ENCODE measurements at regions not wholly inside any gene's neighbourhood (a gene's known extent, or its start where the extent isn't known, plus 50 kb on each side); places are given as distances from the start of the nearest gene placed in this dataset.
"Not testable (repeated sequence)": the region's sequence is repeated elsewhere in the genome, so short reads cannot be mapped to it uniquely, and the experiment has no call there.

DNA sequence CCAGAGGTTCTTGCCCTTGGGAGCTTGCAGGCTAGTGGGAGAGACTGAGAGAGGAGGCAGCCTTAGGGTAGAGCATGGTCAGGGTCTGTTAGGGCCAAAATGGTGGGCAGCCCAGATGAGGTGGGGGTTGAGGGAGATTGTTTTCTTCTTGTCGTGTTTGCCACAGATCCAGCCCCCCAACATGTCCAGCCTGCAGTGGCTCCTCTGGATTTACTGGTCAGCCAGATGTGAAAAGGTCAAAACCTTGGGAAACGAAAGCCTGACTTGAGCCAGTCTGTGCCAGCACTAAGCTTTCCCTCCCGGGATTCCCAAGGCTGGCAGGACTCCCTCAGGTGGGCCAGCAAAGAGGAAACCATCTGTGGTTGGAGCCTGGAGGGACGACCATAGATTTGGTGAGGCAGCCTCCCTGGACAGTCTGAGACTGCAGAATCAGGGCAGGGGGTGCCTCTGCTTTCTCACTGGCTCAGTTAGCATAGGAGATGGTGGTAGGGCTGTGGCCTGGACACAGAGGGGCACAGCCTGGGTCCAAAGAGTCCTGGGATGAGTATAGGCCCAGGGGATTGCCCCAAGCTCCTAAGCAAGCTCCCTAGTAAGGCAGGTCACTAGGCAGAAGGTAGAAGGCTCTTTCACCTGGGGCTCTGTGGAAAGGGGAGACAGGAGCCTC is 51.2 kb upstream of the PRR23C start:
- no peak for DNase-seq (ENCODE audit: low read depth)

DNA sequence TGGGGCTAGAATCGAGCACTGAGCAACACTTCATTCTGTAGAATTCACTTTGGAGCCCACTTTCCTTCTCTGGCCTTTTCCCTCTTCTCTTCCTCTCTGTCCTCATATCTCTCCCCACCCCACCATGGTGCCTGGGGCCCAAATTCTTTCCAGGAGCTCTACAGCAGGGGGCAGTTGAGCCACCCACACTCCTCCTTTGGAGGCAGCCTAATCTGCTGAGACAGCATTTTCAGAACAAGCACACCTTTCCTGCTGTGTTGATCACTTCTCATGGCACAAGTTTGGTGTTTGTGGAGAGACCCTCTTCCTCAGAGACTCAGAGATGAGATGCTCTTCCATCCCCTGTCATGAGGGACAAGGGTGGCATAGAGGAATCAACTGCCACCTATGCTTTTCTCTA is 52.0 kb upstream of the PRR23C start:
- no peak for DNase-seq (ENCODE audit: low read depth)

DNA sequence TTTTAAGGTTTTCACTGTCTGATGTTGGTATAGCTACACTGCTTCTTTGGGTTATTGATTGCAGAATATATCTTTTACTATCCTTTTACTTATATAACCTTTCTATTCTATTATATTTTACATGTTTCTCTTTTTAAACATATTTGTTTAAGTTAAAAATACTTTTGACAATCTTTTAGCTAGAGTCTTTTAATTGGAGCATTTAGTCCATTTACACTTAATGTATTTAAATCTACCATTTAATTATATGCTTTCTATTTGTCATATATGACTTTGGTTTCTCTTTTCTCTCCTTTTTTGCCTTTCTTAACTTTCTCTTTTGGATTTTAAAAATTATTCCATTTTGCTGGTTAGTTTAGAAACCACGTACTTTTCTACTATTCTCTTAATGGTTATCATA is 53.7 kb upstream of the PRR23C start:
- no peak for DNase-seq (ENCODE audit: low read depth)

DNA sequence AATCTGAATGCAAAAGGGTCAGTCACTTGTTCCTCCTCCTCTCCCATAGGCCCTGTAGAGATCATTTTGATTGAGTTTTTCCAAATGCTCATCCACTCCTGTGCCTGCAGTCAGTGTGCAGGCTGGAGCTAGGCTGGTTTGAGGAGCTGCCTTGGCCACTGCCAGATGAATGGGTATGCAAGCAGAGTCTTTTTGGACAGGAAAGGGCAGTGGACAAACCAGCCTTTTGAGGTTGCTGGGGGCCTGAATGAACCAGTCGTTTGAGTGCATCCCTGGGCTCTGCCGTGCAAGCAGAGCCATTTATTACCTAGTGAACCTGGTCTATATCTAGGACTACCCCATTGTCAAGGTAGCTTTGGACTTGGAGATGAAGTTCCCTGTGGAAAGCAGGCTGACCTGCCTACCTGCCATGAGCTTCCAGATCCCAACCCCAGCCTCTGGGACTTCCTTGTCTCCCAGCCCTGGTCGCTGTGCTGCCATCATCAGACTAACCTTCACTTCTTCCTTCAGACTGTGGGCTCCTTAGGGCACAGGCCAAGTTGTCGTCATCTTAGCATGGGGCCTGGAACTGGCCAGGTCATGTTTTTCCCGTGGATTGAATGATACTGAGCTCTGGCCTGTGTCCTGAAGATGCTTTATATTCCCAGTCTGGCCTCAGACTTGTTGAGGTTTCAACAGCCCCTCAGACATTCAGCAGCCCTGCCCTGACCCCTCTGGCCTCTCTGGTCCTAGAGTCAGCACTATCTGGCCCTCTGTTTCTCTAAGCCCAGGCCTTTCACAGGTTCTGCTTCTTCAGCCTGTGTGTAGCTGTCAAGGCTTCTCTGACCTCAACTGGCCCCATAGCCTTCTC is 55.5 kb upstream of the PRR23C start:
- DNase-seq (ENCODE audit: low read depth) = no peak

DNA sequence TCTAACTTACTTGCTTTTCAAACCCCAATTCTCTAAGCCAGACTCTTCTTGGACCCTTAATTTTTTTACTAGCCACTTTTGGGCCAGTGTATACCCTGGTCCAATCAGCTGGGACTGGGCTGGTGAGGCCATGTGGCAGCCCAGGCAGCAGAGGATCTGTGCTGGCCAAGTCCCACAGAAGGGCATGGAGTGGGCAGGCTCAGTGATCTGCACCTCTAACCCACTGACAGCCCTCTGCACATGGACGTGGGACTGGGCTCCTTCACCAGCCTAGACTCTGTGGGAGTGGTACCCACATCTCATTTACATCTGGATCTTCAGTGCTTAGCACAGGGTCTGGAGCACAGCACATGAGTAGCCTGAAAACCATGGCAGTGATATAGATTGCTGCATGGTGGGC is 56.1 kb upstream of the PRR23C start:
- DNase-seq (ENCODE audit: low read depth) = no peak

DNA sequence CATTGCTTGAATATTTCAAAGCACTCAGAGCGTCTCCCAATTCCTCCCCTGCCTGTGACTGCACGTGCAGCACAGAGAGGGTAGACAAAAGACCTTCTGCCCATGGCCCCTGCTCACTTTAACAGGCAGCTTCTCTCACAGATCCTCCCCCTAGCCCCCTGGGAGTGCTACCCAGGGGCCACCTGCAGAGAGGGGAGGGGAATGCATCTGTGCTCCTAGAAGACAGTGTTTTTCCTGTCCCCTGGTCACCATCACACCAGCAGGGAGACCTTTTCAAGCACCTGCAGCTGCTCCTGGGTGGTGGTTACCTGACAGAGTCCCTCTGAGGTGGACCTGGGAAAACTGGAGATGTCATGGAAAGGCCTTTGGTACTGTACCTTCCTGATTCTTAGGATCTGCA is 56.7 kb upstream of the PRR23C start:
- DNase-seq (ENCODE audit: low read depth) = no peak

DNA sequence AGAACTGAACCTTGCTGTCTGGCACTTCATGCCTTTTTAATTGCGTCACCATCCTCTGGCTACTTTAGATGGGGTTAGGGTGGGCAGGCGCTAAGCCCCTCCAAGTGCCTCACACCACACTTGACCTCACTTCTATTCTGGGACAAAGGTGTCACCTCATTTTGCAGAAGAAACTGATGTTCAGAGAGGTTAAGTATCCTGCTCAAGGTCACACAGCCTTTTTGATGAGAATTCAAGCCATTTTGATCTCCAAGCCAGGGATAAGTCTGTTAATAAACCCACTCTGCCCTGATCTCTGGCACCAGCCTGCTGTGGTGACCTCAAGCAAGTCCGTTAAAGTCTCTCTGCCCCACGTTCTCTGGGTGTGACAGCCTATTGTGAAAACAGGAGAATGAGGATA is 58.8 kb upstream of the PRR23C start:
- no peak for DNase-seq (ENCODE audit: low read depth)

DNA sequence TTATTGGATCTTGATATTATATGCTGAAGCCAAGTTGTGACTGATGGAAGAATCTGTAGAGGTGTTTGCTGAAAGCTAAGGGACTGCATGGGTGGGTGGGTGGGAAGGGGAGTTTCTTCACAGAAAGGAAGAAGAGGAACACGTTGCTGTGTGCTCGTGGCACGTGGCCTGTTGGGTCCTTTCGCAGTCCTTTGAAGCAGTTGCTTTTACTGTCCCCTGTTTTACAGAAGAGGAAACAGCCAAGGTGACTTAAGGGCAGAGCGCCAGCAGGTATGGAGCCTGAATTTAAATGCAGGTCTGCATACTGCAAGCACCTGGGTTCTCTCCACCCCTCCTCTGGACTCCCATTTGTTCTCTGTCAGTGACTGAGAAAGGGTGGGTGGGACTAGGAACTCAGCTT is 59.4 kb upstream of the PRR23C start:
- DNase-seq (ENCODE audit: low read depth) = no peak

DNA sequence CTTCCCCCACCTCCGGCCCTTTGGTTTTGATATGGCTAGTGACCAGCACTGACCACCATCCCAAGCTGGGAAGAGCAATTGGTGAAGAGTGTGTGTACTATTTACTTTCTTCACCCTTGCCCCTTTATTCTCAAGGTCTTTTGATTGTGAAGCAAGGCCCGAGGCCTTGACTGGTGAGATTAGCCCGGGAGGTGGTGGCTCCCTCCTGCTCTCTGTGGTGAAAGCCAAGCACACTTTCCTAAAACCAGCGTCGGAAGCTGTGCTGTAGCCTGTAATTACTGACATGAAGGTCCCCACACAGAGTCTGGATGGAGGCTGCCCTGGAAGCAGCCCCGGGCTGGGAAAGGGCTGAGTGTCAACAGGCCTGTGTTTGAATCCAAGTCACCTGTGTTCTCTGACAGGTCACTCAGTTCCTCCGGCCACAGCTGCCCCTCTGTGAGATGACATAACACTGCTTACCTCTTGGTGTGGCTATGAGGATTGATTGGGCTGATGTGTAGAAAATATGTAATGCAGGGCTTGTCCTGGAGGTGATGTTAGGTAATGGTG is 60.5 kb upstream of the PRR23C start:
- DNase-seq (ENCODE audit: low read depth) = no peak

DNA sequence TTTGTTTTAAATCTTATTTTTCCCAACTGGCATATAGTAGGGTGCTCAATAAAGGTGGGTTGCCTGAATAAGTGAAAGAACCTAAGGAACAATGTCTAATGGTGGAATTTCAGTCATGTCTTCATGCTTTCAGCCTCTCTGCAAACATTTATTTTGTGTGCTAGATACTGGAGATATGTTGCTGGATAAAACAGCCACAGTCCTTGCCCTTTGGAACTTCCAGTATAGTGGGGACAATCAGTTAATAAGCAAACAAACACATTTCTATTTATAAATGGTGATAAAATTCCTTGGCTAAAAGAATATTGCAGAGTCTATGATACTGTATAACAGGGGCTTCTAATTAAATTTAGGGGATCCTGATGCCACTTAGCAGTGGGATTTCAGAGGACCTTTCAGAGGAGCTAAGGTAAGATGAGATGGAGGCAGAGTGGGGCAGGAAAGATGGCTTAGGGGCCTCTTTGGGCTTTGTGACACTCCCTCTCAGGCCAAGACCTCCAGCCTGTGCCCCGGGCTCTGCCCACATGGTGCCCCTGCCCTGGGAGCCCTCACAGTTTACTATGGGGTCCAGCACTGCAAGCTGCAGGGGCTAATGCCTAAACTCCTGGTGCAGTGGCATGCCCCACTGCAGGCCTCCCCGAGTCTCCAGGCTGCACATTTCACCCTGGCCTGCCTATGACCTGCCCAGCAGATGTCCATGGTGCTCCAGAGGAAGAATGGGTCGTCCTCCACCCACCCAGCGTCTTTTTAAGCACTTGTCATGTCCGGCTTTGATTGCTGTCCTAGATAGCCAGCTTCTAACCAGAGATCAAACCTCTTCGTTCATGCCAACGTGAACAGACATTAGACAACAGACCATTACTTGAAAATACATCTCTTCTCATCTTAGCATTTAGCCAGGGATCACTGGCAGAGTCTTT is 61.6 kb upstream of the PRR23C start:
- no peak for DNase-seq (ENCODE audit: low read depth)

DNA sequence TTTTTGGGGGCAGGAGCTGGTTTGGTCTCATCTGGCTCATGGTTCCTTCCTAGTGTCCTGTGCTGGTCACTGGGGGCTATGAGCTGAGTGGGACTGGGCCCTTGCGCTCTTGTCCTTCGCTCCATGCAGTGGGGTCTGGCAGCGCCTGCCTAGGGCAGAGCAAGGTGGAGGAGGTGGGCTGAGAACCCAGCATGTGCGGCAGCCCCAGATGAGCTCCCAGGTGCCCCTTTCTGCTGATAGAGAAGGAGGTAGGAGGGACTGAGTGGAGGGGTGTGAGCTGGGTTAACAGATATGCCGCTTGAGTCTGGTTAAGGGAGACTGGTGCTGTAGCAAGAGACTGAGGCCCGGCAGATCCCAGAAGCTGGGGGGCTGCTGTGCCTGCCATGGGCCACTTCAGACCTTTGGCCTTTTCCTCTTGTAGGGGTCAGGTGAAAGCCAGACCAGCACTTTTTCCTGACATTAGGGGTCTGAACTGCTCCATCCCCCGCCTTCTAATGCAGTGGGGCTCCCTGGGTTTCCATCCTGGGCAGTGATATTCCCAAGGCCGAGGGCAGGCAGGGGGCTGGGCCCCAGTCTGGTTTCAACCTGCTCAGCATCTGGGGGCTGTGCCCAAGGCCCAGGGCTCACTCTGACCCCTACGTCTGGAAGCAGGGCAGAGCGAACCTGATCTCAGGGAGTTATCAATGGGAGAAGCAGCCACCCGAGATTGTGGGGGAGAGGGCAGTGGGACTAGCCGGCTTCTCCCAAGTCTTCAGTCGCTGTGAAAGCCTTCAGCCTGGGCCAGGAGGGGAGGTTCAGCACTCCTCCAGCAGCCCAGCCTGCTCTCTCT is 62.9 kb upstream of the PRR23C start:
- DNase-seq (ENCODE audit: low read depth) = no peak

DNA sequence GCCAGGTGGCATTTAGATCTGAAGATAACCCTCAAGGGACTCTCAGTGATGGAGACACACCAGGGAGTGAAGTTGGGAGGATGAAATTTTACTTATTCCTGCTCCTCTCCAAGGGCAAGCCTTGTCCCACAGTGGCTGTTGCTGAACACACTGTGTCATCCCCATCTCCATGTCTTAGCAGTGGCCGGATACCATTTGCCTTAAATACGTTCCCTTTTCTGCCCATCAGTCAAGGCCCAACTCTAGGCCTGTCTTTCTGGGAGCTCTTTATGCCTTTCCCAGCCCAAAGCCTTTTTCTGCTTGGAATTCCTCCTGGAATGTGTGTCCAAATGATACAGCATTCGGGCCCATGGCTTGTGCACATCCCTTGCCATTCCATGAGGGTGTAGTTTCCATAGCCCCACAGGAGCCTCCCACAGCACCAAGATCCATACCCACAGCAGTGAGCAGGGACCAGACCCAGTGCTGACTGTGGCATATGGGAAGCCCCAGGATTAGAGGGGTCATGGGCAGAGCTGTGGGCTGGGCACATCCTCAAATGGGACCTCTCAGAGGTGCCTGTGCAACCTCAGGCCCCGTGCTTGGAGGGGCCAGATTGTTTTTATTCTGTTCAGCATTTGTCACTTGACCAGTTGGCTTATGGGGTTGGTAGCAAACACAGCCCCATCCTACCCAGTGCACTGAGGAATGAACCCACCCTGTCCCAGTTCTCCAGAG is 63.7 kb upstream of the PRR23C start:
- DNase-seq (ENCODE audit: low read depth) = no peak

DNA sequence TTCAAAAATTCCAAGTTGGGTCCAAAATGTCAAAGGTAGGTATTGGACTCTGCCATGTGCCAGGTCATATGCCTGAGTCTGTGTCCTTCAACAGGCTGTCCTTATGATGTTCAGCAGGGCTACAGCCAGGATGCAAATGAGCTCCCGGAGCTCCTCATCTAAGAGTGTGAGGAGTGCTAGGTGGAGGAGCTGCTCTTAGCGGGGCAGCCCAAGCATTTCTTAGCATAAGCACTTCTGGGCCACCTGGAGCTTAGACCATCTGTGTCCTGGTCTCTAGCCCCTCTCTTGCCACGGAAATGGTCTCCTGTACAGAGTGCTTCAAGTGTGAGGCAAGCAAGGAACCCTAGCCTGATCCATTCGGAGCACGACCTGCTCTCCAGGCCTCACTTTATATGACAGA is 64.6 kb upstream of the PRR23C start:
- no peak for DNase-seq (ENCODE audit: low read depth)

DNA sequence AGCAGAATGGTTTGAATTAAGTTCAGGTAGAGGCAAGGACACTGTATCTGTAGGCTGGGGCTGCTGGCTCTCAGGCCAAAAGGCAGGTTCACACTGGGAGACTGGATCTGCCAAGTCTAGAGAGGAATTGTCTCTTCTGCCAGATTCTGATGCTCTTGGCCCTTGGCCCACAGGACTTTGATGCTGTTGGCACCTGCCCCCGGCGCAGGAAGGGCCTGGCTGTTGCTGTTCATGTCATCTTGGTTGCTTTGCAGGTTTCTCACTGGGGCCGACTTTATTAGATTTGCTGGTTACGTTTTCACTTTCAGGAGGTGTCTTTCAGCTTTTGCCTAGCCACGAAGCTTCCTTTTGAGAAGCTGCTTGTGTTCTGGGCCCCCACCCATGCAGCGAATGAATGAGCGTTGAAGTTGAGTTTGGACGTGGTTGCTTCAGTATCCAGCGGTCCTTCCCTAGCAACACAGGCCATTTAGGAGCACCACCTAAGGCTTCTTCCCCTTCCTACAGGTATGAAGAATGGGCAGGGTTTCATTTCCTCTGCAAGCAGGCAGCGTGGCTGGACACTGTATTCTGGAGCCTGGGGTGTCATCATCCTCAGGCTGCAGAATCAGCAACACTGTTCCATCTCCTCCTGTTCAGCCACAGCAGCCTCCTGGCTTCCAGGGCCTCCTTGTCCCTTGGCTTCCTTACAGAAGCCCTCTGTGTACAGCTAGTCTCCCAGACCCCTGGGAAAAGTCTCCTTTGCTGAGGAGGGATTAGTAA is 65.6 kb upstream of the PRR23C start:
- DNase-seq (ENCODE audit: low read depth) = no peak

DNA sequence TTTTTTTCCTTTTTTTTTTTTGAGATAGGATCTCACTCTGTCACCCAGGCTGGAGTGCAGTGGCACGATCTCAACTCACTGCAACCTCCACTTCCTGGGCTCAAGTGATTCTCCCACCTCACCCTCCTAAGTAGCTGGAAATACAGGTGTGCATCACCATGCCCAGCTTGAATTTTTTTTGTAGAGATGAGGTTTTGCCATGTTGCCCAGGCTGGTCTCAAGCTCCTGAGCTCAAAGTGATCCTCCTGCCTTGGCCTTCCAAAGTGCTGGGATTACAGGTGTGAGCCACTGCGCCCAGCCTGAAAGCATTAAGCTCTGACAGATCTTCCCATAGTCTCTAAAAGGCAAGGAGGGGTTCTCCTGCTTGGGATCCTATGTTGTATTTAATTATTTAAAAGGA is 66.2 kb upstream of the PRR23C start:
- DNase-seq (ENCODE audit: low read depth) = not testable (repeated sequence)

DNA sequence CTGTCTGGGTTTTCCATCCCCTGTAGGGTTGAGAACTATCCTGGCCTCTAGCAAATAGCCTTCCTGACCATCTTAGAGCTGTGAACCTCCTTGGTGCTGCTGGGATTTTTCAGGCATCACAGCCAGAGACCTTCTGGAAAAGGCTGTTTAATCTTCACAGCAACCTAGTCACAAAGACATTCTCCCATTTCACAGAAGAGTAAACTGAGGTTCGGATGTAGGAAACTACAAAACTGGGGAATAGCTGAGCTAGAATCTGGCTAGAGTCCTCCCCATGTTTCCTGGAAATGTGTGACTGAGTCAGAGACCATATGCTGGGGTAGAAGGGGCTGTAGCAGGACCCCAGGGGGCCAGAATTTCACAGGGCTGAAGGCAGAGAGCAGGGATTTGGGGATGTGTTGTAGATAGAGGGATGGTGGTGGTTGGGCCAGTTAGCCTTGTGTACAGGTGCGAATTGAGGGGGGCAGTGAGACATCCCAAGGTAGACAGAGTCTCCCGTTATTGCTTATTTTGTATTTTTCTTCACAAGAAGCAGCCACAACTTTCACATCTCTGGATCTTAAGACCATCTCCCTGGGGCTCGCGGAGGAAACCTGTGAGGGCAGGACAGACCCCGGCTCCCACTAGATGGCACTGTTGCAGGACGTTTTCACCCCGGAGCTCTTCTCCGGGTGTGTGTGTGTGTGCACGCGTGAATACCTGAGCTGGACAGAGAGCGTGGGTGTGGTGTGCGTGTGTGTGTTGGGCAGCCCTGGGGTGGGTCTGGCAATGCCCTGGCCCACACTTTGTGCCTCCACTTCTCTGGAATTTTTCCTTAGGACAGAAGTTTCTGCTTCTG is 66.9 kb upstream of the PRR23C start:
- peak; percentile 54 for DNase-seq (ENCODE audit: low read depth)

DNA sequence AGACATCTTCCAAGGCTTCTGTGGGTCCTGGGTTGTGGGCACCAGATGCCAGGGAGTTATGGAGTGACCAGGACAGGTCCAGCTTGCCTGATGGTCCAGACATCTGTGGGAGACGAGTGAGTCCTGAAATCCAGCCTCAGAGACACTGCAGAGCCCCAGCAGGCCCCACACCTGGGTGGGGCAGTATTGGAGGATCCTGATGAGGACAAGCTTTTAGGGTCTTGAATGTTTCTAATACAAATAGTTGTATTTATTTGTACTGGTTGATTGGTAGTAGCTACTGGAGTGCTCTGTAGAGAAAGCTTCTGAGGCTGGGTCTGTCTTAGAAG is 67.5 kb upstream of the PRR23C start:
- DNase-seq (ENCODE audit: low read depth) = no peak

DNA sequence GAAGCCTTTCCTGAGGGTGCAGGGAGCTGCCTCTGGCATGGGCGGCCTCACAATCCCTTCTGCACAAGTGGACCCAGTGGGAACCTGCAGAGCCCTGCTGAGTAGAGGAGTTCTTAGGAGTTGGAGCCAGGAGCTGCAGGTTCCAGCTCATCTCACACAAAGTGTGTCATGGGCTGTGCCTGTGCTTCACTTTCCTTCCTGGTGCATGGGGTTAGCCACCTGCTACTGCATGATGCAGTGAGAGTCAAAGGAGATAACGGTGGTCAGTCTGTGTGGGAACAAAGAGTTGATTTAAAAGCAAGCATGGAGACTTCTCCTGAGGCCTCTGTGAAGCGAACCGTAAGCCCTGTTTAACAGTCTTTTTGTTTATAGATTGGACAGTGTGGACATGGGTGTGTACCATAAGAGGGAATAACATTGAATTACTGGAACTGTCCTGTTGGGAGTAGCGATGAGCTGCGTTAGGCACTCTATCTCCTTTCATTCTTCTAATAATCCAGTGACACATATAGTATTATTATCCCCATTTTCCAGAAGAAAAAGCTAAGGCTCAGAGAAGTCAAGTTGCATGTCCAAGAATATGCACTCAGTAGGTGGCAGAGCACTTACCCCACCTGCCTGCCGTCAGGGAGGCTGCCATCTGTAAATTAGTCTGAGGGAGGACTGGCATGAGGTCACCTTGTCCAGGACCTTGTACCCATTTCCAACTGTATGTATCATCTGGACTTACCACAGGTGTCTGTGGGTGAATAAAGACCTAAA is 68.7 kb upstream of the PRR23C start:
- no peak for DNase-seq (ENCODE audit: low read depth)
